SHP77 treated with DMSO at 0.1 percent for 48 hours (cell line): ENCODE measurements at regions not wholly inside any gene's neighbourhood (a gene's known extent, or its start where the extent isn't known, plus 50 kb on each side); places are given as distances from the start of the nearest gene placed in this dataset.
A peak's percentile ranks its signal among the peaks of the same experiment; 100 is the strongest.
"Not testable (repeated sequence)": the region's sequence is repeated elsewhere in the genome, so short reads cannot be mapped to it uniquely, and the experiment has no call there.

Source experiments
- DNase-seq: peaks from one replicate; lab custom pipeline; 2025; lab: John Stamatoyannopoulos, UW

DNA sequence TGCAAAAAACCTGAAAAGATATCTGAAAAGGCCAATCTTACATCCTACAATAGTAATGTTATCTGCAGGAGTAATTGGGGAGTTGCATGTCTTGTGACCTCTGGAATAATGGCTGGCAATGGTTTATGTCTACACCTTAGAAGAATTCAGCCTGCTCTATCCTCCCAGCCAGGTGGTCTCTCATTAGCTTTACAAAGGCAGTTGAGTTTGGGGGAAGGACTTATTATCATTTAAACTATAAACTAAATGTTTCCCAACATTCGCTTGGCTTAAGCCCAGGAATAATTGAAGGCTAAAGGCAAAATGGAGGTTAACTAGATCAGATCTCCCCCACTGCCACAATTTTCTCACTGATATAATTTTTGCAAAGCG, 158.4 kb upstream of the SFSWAP start:
- DNase-seq, result no peak

DNA sequence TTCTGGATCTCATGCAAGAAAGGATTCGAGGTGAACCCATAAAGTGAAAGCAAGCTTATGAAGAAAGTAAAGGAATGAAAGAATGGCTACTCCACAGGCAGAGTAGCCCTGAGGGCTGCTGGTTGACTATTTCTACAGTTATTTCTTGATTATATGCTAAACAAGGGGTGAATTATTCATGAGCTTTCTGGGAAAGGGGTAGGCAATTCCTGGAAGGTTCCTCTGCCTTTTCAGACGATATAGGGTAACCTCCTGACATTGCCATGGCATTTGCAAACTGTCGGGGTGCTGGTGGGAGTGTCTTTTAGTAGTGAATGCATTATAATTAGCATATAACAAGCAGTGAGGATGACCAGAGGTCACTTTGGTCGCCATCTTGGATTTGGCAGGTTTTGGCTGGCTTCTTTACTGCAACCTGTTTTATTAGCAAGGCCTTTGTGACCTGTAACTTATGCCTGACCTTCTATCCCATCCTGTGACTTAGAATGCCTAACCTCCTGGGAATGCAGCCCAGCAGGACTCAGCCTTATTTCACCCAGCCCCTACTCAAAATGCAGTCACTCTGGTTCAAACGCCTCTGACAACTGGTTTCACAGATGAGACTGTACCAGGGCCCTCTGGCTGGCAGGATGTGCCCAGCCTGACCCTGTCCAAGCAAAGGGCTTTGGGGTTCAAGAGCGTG, 157.7 kb upstream of the SFSWAP start:
- DNase-seq, result no peak

DNA sequence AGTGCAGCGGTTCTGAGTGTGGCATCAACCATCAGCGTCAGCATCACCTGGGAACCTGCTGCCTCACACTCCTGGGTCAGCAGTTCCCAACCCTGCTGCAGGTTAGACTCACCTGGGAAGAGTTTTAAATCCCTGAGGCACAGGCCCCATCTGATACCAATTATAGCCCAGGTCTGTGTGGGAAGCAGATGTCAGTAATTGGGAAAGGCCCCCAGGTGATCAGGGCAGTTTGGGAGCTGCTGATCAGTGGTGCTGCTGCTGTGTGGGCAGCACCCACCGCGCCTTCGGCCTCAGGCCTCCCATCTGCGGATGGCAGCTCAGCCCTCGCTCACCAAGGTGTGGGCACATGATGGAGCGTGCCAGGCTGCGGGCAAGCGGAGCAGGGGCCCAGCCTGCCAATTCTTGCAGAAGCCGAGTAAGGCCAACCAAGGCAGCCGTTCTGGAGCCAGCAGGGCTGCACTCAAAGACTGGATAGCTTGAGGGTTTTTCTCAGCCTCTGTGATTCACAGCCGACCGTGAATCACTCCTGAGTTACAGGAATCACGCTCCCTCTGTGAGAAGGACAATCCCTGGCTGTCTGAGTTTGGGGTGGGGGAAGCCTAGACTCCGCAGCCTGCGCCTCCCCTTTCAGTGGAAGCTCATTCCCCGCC, 155.6 kb upstream of the SFSWAP start:
- no peak for DNase-seq

DNA sequence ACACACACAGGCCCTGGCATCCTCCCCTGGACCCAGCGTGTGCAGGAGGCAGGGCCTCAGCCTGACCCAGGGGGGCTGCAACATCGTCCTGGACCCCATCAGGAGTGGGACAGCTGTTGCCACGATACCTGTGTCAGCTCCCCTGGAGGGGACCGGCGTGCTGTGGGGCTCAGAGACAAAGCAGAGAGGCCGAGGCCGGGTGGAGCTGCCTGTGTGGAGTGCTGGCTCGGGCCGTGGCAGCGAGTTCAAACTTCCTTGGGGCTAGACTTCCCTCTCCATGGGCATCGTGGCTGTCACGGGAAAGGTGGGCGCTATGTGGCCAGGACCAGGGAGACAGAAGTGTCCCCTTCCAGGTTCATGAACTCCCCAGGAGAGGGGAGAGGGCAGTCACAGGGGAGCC, 155.0 kb upstream of the SFSWAP start:
- DNase-seq, result no peak

DNA sequence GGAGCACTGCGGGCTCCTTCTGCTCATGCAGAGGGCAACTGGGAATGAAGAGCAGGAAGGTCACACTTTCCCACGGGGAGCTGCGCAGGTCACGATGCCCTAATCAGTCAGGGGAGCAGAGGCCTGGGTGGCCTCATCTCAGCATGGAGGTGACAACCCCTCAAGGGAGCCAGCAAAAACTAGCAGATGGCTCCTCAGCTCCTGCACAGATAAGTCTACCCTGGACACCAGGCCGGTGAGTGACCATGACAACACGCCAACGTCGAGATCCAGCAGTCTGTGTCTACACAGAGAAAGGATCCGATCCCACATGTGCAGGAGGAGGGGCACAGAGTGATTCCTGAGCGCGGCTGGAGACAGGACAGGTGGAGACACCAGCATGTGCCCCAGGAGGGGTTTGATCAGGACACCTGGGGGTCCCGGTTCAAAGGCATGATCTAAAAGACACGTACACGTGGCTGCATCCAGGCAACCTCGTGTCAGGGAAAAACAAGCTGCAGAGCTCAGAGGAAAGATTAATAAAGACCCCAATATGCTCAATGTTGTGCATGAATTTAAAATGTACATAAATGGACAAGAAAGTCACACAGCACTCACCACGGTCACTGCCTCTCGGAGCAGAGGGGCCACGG, 153.7 kb upstream of the SFSWAP start:
- no peak for DNase-seq

DNA sequence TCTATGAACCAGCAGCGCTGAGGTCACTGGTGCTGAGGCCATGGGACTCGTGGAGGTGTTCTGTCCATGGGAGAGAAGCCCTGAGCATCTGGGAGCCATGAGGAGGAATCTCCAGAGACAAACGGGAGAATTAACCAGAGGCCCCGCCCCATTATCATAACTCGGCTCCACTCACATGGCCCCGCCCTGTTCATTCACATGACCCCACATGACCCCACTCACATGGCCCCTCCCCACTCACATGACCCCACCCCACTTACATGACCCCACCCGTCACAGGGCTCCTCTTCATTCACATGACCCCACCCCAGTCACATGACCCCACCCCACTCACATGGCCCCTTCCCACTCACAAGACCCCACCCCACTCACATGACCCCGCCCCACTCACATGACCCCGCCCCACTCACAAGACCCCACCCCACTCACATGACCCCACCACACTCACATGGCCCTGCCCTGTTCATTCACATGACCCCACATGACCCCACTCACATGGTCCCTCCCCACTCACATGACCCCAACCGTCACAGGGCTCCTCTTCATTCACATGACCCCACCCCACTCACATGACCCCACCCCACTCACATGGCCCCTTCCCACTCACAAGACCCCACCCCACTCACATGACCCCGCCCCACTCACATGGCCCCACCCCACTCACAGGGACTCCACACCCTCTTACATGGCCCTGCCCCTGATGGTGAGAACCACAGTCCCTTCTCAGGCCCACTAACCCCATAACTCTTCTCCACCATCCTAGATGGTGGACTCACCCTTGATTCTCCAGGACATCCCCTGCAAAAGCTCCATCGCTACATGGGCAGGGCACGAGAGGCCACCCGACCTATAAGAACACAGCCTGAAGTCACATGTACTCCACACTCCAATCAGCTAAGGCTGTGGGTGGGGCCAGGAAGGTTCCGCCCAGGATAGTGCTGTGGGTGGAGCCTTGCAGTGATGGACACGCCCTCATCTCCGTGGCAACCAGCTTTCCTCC, 151.1 kb upstream of the SFSWAP start:
- DNase-seq, result no peak

DNA sequence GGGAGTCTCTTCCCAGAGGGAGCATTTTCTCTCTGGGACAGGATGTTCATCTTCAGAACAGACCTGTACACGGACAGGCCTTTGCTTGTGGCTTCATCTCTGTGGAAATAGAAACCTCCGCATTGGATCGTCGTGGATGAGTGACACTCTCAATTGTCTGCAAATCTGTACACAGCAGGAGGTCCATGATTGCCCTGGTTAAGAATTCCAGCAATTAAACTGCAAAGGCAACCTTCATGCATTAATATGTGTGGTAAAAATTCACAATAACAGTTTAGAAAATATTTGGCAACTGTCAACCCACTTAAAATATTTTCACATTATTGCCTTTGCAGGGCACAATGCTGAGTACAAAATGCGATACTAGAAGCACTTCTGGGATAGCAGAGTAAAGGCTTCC, 149.8 kb upstream of the SFSWAP start:
- DNase-seq, result no peak

DNA sequence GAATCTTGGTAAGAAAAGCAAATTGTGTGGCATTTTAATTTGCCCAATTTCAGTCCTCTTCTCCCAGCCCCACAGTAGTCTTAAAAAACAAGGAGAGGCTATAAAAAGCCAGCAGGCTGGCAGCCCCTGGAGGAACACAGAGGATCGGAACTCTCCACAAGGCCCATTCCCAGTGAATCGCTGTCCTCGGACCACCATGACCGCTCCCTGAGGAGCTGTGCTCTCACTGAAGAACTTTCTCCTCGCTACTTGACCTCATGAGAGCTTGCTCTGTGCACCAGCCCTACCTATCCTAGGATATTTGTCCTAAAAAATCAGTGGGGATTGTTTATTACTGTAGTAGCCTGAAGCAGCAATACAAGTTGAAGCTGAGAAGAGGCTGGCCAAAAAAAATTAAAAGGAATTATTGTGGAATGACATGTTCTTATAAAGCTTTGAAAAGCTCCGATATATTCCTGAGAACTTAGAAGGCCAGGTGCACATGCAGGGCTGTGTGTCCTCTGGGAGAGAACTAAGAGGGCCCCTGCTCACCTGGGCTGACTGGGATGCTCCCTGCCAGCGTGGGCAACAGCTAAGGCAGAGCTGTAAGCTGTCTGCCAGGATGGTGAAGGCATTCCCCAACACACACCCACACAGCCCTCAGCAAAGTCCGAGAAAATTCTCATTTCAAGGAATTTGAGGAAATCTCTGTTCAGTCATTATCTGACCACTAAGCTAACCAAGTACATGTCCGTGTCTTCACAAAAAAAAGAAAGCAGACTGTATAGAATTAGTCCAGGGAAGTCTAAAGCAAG, 148.8 kb upstream of the SFSWAP start:
- DNase-seq, result no peak

DNA sequence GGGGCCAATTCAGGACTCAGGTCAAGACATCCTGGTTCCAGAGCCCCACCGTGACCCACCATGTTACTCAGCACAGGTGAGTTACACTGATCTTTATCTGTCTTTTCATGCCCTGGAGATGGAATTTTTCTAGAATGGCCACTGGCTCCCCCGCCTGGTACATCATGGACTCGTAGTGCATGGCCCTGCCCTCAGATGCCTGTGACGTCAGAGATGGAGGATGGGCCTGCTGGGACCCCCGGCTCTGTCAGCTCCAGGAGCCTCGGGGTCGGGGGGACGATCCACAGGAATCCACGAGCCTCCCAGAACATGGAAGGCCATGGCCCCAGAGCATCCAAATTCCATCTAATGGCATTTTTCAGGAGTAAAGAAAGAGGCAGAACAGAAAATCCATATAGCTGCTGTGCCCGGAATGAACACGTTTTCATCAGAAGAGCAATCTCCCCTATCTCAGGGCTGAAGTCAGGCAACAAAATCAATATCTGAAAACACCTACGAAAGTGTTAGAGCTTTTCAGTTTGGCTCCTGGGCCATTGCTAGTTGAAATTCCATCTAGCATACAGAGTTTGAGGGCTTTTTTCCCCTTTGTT, 146.7 kb upstream of the SFSWAP start:
- peak; percentile 10 for DNase-seq

DNA sequence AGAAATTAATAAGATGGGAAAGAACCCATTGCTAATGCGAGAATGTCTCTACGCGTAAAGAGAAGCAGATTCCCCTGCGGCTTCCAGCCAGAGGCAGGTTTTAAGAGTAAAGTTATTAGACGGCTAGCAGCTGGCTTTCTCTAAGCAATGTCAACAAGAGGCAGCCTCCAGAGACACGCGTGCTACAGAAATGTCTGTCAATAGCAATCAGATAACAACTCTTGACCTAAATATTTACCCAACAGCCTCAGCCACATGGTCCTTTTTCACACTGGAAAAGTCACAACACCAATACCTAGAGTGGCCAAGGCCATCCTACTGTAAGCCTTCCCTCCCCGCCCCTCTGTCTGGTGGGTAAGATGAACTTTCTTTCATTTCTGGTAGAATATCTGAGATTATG, 146.0 kb upstream of the SFSWAP start:
- no peak for DNase-seq

DNA sequence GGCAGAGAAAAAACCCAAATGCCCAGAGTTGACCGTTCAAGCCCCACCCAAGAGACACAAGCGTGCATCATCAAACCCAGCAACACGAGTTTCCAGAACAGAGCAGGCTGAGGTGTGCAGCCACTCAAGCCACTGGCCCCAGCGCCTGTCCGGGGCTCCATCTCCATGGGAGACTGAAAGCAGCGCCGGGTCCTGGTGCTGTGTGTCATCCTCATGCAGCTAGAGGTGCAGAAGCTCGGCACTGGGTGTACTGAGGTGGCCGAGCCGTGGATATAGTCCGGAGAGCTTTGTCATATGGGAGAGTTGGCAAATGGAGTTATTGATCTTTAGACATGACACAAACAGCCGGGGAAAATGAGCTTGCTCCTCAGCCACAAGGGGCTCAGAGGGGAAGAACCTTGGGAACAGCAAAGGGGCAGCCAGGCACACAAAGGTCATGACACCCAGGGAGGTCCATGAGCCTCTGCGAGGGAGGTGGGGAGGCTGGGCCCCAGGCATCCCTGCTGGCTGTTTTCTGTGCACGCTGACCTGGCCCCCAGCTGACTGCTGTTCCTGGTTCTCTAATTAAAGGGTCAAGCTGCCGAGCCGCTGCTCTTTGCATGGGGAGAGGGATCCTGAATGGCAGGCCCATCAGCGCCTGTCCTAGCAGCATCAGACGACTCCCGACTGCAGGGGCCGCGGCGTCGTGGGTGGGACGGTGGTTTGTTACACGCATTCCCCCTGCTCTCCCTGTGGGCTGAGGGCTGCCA, 145.4 kb upstream of the SFSWAP start:
- no peak for DNase-seq

DNA sequence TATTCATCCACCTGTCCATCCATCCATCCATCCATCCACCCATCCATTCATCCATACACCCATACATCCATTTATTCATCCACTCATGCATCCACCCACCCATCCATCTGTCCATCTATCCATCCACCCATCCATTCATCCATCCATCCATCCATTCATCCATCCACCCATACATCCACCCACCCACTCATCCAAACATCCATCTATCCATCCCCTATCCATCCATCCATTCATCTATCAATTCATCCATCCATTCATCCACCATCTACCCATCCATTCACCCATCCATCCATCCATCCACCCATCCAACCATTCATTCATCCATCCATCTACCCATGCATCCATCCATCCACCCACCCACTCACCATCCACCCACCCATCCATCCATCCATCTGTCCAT, 142.6 kb upstream of the SFSWAP start:
- no peak for DNase-seq

DNA sequence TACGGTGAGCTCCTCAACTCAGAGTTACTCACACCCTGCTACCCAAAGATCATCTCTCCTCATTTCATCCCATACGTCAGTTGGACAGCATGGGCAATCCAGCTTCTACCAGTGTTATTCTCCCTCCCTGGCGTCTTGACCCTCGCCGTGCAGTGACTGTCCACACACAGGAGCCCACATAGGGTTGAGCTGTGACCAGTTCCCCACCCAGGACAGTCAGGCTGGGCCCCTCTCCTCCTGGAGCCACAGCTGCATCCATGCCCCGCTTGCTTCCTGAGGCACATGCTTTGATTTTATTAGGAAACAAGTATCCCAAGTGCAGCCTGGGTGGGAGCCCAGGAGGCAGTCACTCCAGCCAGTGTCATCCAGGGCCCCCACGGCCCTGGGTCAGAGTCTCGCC, 140.3 kb upstream of the SFSWAP start:
- no peak for DNase-seq

DNA sequence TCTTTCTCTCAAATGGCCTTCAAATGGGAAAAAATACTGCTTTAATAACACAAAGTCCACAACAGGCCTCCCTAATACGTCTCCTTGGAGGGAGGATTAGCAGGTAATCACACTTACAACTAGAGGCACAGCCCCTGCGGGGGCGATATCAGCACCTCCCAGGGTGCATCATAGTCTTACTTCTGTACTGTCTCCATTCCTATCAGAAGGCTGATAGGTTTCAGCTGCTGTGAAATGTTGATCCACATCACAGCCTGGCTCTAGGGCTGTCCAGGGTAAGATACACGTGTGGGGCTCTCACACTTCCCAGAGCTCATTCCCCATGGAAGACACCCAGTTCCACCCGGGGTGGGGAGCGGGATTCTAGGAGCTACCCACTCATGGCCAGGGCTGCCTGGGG, 139.1 kb upstream of the SFSWAP start:
- no peak for DNase-seq

DNA sequence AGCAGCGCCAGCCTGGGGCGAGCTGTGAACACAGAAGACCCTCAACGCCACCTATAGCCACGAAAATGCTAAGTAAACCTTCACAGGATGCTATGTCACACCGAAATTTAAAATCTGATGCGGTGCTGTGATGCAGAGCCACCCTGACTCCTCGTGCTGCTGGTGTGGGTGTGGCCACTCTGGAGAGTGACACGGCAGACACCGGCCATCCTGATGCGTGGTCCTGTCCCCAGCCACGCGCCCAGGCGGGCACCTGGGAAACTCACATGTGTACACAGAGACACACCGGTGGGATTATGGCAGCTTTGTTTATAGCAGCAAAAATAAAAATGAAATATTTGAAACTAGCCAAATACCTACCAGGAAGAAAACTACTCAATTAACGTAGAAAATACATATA, 138.3 kb upstream of the SFSWAP start:
- no peak for DNase-seq

DNA sequence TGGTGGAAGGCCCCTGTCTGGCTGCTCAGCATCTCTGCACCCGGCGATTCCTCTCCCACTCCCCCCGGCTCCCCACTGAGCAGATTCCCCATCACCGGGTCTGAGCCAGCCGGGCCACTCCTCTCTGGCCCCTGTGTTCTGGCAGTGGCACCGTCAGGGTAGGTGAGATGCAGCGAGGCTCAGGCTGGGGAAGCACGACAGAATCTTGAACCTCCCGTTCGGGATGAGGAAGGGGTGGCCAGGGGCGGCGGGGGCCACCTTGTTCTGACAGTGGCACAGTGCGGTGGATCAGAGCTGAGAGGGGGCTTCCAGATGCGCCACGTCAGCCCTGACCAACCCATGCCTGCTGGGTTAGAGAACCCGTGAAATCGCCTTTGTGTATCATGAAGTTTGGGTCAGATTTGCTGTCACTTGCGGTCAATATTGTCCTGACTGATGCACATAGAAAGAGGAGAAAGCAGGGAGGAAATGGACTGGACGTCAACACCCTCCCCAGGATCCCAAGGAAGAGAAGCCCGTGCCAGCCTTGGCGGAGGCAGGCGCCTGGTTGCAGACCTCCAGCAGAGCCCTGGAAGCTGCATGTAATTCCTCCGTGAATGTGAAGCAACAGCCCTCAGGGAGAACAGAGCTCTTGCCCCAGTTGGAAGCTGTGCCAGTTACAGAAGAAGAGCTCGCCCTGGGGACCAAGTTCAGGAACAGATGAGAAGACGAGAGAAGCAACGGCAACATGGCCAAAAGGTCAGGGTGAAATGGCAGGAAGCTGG, 137.1 kb upstream of the SFSWAP start:
- no peak for DNase-seq

DNA sequence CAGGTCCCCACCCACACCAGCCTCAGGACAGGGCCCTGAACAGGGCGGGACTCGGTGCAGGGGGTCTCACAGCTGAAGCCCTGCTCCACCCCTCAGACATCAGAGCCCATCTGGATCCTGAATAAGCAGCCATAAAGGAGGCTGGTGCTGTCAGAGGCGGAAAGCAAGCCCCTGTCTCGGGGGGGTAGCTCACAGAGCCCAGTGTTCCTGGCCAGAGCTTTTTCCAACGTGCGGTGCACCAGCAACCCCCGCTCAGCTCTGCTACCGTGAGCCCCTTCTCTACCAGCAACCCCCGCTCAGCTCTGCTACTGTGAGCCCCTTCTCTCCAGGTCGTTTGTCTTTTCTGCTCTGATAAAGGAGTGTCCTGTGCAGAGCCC, 136.5 kb upstream of the SFSWAP start:
- no peak for DNase-seq

DNA sequence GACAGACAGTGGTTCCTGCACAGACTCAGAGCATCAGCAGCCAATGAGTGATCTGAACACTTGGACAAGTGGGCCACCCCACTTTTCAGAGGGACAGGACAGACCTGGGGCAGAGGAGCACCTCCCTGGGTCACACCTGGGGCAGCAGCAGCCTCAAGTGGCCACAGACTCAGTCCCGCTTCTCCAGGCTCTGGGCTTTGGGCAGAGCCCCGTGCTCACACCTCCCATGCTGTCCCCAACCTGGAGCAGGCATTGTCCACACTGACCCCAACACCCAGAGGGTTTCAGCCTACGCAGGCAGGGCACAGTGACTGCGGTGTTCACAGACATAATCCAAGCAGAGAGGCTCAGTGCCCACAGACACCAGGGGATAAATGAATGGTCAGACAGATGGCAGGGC, 135.5 kb upstream of the SFSWAP start:
- DNase-seq, result no peak

DNA sequence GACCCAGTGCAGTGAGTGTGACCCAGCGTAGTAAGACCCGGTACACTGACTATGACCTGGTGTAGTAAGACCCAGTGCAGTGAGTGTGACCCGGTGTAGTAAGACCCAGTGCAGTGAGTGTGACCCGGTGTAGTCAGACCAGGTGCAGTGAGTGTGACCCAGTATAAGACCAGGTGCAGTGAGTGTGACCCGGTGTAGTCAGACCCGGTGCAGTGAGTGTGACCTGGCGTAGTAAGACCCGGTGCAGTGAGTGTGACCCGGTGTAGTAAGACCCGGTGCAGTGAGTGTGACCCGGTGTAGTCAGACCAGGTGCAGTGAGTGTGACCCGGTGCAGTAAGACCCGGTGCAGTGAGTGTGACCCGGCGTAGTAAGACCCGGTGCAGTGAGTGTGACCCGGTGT, 134.2 kb upstream of the SFSWAP start:
- not testable (repeated sequence) for DNase-seq

DNA sequence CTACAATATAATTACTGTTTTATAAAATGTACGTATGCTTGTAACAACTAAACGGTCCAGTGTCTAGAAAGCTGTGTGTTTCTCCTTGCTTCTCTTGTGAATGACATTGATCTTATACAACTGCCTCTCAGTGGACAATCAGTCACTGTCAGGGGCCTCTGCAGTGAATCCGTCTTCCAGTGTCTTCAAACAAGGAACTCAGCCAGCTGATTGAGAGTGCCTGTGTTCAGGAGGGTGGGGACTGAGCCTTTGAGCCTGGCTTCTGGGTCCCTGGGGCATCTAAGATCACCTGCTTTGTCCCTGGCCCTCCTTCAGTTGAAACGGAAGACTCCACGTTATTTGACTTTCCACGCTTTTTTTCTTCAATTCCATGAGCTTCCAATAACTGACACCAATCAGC, 133.1 kb upstream of the SFSWAP start:
- DNase-seq, result no peak
